ENCODE measurements at regions not wholly inside any gene's neighbourhood (a gene's known extent, or its start where the extent isn't known, plus 50 kb on each side); places are given as distances from the start of the nearest gene placed in this dataset.
"Not testable (repeated sequence)": the region's sequence is repeated elsewhere in the genome, so short reads cannot be mapped to it uniquely, and the experiment has no call there.

DNA sequence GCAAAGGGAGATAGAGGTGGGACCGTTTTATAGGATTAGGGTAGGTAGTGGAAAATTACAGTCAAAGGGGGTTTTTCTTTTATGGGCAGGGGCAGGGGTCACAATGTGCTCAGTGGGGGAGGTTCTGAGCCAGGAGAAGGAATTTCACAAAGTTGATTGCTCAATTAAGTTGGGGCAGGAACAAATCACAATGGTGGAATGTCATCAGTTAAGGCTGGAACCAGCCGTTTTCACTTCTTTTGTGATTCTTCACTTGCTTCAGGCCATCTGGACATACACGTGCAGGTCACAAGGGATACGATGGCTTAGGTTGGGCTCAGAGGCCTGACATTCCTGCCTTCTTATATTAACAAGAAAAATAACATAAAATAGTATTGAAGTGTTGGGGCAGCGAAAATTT, 453.8 kb downstream of the VGLL3 start:
- DNase-seq, result no peak

DNA sequence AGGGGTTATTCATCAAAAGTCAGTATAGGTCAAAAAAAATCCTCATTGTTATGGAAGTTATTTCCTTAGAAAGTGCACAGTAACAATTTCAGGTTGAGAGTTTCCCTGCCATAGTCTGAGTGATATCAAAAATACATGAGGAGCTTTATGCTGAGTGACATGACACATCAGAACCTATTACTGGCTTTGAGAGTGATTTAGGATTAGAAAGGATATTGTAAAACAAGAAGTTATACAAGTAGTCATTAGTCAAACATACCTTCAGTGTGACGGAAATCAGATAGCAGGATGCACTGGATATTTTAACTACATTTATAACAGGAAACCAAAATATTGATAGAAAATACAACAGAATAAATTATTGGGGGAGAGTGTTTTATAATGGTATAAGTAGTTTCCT, 471.1 kb downstream of the VGLL3 start:
- DNase-seq, result no peak

DNA sequence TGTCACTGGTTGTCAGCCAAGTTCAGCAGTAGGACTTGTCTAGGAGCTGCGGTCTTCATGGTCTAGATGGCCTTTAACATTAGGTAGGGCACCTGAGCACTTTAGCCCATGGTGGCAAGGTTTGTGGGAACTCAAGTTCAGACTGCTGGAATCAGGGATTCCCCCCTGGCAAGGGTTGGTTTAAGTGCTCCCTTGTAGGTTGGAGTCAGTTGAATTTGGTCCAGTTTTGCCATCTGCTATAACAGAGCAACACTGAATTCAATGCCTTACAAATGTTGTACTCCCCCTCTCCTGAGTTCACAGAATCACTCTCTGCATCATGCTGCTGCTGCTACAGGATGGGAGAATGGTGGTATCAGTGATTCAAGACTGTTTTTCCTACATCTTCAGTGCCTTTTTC, 509.3 kb downstream of the VGLL3 start:
- no peak for DNase-seq

DNA sequence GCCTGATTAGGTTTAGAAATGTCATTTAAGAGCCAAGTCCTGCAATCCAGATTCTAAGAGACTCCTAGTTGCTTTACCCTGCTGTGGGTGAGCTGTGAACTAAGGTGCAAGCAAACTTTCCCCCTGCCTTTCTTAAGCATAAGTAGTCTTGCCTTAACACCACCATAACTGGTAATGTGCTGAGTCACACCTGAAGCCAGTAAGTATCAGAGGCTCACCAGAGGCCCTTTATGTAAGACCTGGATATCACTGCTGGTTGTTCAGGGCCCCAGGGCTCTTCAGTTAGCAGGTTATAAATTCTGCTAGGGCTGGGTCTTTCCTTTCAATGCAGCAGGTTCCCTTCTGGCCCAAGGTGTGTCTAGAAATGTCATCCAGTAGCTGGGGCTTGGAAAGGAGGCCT, 509.9 kb downstream of the VGLL3 start:
- no peak for DNase-seq

DNA sequence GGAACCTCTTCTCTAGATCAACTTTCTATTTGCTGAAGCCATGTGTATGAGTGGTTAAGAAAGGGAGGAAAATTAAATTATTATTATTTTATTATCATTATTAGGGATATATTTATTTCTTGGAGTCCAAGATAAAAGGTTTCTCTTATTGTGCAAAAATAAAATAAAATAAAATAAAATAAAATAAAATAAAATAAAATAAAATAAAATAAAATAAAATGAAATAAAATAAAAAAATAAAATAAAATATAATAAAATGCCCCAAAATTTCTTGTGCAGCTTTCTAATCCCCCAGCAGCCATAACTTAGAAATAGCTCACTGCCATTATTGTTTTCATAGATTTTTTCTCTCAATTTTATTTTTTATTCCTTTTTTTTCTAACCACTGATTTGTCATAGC, 526.8 kb downstream of the VGLL3 start:
- no peak for DNase-seq

GRCh38 chr3:86451749-86452148, 539.2 kb downstream of the VGLL3 start:
- DNase-seq, result no peak

DNA sequence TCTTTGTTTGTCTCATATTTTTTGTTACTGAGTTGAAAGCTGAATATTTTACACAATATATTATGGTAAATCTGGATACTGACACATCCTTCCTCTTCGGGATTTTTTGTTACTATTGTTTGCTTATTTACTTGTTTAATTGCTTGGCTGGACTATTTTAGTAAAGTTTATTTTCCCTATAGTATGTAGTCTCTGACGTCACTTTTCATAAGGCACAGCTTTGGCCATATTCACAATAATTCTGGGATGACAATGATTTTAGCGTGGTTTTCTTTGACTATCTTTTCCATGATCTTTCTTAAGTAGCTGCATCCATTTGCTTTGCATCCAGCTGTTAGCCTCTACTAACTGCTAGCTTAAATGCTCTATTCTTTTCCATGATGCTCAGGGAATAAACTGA, 552.4 kb downstream of the VGLL3 start:
- DNase-seq, result no peak

- no peak for DNase-seq
Observed at GRCh38 chr3:86427343-86427742, 563.6 kb downstream of the VGLL3 start.

- no peak for DNase-seq
Observed at GRCh38 chr3:86420990-86421739, 569.8 kb downstream of the VGLL3 start.

- no peak for DNase-seq
Observed at GRCh38 chr3:86418861-86419260, 572.1 kb downstream of the VGLL3 start.

DNA sequence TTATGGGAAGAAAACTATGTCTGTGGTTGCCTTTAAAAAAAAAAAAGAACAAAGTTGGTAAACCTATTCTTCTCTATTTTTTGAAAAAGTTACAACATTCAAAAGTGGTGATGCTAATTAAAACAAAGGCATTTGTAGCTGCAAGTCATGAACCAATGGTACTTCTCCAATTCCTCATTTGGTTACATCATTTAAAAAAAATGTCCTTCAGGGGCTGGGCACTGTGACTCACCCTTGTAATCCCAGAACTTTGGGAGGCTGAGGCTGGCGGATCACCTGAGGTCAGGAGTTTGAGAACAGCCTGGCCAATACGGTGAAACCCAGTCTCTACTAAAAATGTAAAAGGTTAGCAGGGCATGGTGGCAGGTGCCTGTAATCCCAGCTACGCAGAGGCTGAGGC, 574.6 kb downstream of the VGLL3 start:
- no peak for DNase-seq

DNA sequence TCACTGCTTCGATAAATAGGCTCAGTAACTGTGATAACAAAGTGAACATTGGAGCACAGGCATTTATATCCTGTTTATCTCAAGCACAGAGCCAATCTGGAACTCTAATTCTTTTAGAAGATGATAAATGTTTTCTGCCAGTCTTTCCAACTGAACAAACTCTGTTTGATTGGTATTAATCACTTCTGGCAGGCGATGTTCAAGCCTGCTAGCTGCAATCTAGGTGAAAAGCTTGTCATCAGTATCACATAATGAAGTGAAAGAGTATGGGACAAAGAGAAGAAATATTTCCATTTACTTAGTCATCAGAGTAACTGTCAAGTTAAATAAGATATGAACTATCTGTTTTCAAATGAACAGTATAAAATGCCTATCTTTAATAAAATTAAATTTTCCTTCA, 577.3 kb downstream of the VGLL3 start:
- DNase-seq, result no peak

DNA sequence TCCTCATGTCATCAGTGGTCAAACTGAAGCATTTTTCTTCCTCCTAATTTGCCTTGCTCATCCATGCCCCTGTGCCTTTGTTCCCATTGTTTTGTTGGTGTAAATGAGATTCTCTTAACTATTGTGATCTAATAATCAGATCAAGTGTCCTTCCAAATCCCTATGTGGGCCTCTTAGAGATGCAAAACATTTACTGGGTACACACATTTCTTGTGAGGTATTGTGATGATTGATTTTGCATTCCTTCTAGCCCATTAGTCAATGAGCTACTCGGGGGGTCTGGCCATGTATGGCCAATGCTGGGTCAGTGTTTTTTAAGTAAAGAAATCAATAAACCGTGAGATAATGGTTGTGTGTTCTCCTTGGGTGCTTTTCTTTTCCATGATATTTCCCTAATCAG, 580.4 kb downstream of the VGLL3 start:
- DNase-seq, result no peak

DNA sequence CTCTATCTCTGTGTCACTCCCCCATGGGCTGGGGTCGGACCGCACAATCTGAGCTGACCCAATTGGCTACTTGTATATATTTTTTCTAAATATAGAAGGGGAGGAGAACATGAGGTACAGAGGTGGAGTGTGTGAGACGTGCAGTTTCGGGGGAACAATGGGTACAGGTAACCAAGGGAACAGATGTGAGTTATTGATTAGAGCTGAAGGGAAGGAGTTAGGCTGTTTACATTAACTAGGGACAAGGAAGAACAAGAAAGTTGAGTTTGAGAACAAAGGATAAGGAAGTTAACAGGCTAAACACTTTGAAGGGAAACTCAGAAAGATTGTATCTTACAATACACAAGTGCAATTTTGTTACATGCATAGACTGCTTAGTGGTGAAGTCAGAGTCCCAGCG, 601.2 kb downstream of the VGLL3 start:
- DNase-seq, result not testable (repeated sequence)

GRCh38 chr3:86388820-86389219, 602.1 kb downstream of the VGLL3 start:
- no peak for DNase-seq

DNA sequence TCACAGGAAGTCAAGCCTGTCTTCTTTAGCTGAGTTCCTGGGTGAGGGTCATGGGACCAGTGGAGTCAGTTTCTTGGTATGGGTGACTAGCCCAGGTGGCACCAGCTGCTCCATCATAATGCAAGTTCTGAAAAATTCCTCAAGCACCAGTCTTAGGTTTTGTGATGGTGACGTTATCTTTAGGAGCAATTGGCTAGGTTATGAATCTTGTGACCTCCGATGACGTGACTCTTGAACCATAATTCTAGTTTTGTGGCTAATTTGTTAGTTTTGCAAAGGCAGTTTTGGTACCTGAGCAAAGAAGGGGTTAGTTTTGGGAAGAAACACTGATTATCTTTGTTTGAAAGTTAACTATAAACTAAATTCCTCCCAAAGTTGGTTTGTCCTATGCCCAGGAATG, 608.4 kb downstream of the VGLL3 start:
- no peak for DNase-seq

- DNase-seq, result no peak
Observed at GRCh38 chr3:86381247-86381646, 609.7 kb downstream of the VGLL3 start.

DNA sequence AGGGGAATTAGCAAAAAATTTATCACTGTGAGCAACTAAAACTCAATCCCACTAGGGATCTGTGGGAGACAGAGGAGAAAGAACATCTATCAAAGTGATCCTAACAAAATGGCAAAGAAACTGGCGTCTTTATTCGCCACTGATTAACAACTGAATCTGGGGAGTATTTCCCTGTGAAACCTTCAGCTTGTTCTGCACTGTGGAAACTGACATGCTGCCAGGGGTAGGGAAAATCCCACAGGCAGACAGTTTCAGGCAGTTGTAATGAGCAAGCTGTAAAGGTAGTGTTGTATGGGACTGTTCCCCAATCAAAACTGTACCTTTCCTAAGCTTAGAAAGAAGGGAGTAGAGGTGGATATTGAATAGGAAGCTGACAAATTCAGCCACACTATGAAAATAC, 611.7 kb downstream of the VGLL3 start:
- DNase-seq, result no peak

DNA sequence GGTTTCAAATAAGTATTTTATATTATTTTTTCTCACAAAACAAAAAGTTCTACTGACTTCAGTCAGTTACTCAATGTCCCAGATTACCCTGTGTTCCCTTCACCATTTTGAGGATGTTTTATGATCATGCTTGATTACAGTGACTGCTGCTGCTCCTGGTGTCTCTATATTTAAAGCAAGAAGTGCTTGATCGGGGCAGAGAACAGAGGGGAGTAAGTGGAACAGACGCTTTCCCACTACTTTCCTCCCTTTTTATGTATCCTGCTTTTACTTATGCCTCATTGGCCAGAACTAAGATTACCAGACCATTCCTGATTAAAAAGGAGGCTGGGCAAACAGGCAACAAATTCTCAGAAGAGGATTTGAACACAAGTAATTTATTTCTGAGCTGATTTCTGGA, 612.1 kb downstream of the VGLL3 start:
- no peak for DNase-seq

GRCh38 chr3:86335566-86335965, 655.4 kb downstream of the VGLL3 start:
- DNase-seq, result not testable (repeated sequence)

- DNase-seq, result no peak
Observed at GRCh38 chr3:86333636-86334035, 657.3 kb downstream of the VGLL3 start.

GRCh38 chr3:86303935-86304334, 687.0 kb downstream of the VGLL3 start:
- DNase-seq, result no peak

DNA sequence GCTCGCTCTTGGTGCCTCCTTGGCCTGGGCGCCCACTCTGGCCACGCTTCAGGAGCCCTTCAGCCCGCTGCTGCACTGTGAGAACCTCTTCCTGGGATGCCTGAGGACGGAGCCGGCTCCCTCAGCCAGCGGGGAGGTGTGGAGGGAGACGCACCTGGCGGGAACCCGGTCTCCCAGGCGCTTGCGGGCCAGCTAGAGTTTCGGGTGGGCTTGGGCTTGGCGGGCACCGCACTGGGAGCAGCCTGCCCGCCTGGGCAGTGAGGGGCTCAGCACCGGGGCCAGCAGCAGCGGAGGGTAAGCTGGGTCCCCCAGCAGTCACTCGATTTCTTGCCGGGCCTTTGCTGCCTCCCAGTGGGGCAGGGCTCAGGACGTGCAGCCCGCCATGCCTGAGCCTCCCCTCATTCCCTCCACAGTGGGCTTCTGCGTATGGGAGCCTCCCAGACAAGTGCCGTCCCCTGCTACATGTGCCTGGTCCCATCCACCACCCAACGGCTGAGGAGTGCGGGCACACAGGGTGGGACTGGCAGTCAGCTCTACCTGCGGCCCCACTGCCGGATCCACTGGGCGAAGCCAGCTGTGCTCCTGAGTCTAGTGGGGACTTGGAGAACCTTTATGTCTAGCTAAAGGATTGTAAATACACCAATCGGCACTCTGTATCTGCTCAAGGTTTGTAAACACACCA, 708.7 kb downstream of the VGLL3 start:
- no peak for DNase-seq

GRCh38 chr3:86269364-86270155, 721.4 kb downstream of the VGLL3 start:
- DNase-seq, result no peak
